DND-41 (cell line): ENCODE measurements at regions not wholly inside any gene's neighbourhood (a gene's known extent, or its start where the extent isn't known, plus 50 kb on each side); places are given as distances from the start of the nearest gene placed in this dataset.

Source experiments
- CTCF ChIP-seq: IDR thresholded peaks from 2 replicates; pipeline ENCODE4 v1.5.1; 2012; ENCODE audit warnings: borderline replicate concordance, low read length, moderate library complexity, mild to moderate bottlenecking; ENCODE audit not compliant: poor library complexity, severe bottlenecking; ENCODE audit errors: extremely low read depth
- EZH2 ChIP-seq: IDR thresholded peaks from 3 replicates; pipeline ENCODE4 v1.6.1; 2012; ENCODE audit warnings: borderline replicate concordance, low read depth, mild to moderate bottlenecking, moderate library complexity, low read length, inconsistent platforms; ENCODE audit not compliant: severe bottlenecking

- TF ChIP-seq CTCF (no peak), EZH2 (no peak)
These were observed 580.3 kb upstream of the CADM1 start for GRCh38 chr11:116084511-116084910.
